GM12892 (cell line): ENCODE measurements at regions not wholly inside any gene's neighbourhood (a gene's known extent, or its start where the extent isn't known, plus 50 kb on each side); places are given as distances from the start of the nearest gene placed in this dataset.

Experiments used
- POLR2A ChIP-seq: IDR thresholded peaks from 2 replicates; pipeline ENCODE4 v1.6.1; 2011; ENCODE audit warnings: low read depth, low read length, control low read depth
- POLR2AphosphoS5 ChIP-seq: IDR thresholded peaks from 2 replicates; pipeline ENCODE4 v1.6.1; 2011; ENCODE audit warnings: low read depth, low read length, control low read depth
- TAF1 ChIP-seq: IDR thresholded peaks from 2 replicates; pipeline ENCODE4 v1.6.1; 2011; ENCODE audit warnings: low read depth, mild to moderate bottlenecking, control low read depth, low read length, borderline replicate concordance

DNA sequence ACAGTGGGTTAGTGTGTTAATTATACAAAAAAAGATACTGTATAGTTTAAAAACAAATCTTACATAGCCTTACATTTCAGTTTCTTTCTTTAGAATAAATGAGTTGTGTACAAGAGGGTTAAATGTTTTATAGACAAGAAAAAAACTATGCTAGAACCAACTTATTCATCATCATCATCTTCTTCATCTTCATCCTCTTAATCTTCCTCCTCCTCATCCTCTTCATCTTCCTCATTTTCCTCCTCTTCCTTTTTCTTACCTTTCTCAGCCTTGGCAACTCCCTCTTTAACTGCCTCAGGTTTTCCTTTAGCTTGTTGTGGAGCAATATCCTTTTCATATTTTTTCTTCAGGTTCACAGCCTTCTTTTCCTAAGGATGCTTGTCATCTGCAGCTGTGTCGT lies 53.7 kb downstream of the RPS12 start:
- TF ChIP-seq POLR2A = no peak
- TF ChIP-seq TAF1 = no peak
- TF ChIP-seq POLR2AphosphoS5 = no peak
